Breast epithelium (tissue), 3 donors: ENCODE measurements at regions not wholly inside any gene's neighbourhood (a gene's known extent, or its start where the extent isn't known, plus 50 kb on each side); places are given as distances from the start of the nearest gene placed in this dataset.

Experiments
- CTCF ChIP-seq, 3 donors: fragments of 450-650 bp; IDR thresholded peaks; one replicate each; pipeline ENCODE4 v1.5.1; 2016 to 2017; ENCODE audit warnings: antibody characterized with exemption in 3 of 3, mild to moderate bottlenecking in 3 of 3, moderate library complexity in 3 of 3
- POLR2A ChIP-seq: fragments of 450-650 bp; IDR thresholded peaks from one replicate; pipeline ENCODE4 v1.6.1; 2016; ENCODE audit warnings: antibody characterized with exemption, mild to moderate bottlenecking, moderate library complexity

GRCh38 chr3:59425942-59426341, 376.1 kb upstream of the CFAP20DC start:
- TF ChIP-seq CTCF (IDR thresholded peaks at IDR 0.05) (no peak), POLR2A (no peak)
